Upper lobe of left lung (tissue), 6 donors: ENCODE measurements at regions not wholly inside any gene's neighbourhood (a gene's known extent, or its start where the extent isn't known, plus 50 kb on each side); places are given as distances from the start of the nearest gene placed in this dataset.

Experiments
- ATAC-seq, 2 donors: fragments of 200-7000 bp; cut with Tn5 transposase; one replicate each; pipeline ENCODE4 v1.9.1; 2022; ENCODE audit warnings: mild to moderate bottlenecking in 2 of 2, moderate library complexity in 2 of 2; ENCODE audit not compliant: low FRiP score in 2 of 2
- DNase-seq, 2 donors: peaks; one replicate each; pipeline ENCODE4 v3.0.0-alpha.2; 2019 to 2020
- H3K27ac ChIP-seq, 4 donors: fragments of 200-600 bp; sonication (generic); one replicate each; pipeline ENCODE4 v1.5.1; 2016 to 2019
- H3K27me3 ChIP-seq, 4 donors: fragments of 200-600 bp; sonication (generic); one replicate each; pipeline ENCODE4 v1.5.1; 2017 to 2019
- H3K36me3 ChIP-seq, 4 donors: fragments of 200-600 bp; sonication (generic); one replicate each; pipeline ENCODE4 v1.5.1; 2016 to 2019
- H3K4me1 ChIP-seq, 4 donors: fragments of 200-600 bp; sonication (generic); one replicate each; pipeline ENCODE4 v1.5.1; 2018 to 2019
- H3K4me3 ChIP-seq, 4 donors: fragments of 200-600 bp; sonication (generic); one replicate each; pipeline ENCODE4 v1.5.1; 2017 to 2019; ENCODE audit warnings: mild to moderate bottlenecking in 2 of 4, moderate library complexity in 1 of 4
- H3K9me3 ChIP-seq, 4 donors: fragments of 200-600 bp; sonication (generic); one replicate each; pipeline ENCODE4 v1.5.1; 2018 to 2019
- EP300 ChIP-seq, 4 donors: sonication (generic); formaldehyde crosslinking; IDR thresholded peaks; one replicate each; pipeline ENCODE4 v1.5.1; 2017; ENCODE audit warnings: antibody characterized with exemption in 4 of 4, control low read depth in 2 of 4
- POLR2A ChIP-seq, 4 donors: fragments of 450-650 bp; IDR thresholded peaks; one replicate each; pipeline ENCODE4 v1.5.1; 2016 to 2017; ENCODE audit warnings: antibody characterized with exemption in 4 of 4, mild to moderate bottlenecking in 2 of 4
- POLR2AphosphoS5 ChIP-seq, 2 donors: sonication (generic); formaldehyde crosslinking; IDR thresholded peaks; one replicate each; pipeline ENCODE4 v1.5.1; 2017; ENCODE audit warnings: antibody characterized with exemption in 2 of 2
- WGBS, 2 donors: methylation state at CpG; one replicate each; pipeline ENCODE4 v1.1.5; 2017 to 2018; 5-methylcytosine and 5-hydroxymethylcytosine counted together
- TF ChIP-seq, protein P1 (sequence below), 6 experiments: fragments of 450-650 bp in 4 of 6; fragments of 200-600 bp in 2 of 6; sonication (generic) in 2 of 6; IDR thresholded peaks; one replicate each; pipeline ENCODE4 v1.5.1; 2016 to 2019; ENCODE audit warnings: antibody characterized with exemption in 6 of 6
- donor health status: DM: no; HTN: no; CAD: no; lungs with moderate emphysema.
- donor health status: DM: no; HTN: yes; CAD: no; lungs with severe emphysema.

DNA sequence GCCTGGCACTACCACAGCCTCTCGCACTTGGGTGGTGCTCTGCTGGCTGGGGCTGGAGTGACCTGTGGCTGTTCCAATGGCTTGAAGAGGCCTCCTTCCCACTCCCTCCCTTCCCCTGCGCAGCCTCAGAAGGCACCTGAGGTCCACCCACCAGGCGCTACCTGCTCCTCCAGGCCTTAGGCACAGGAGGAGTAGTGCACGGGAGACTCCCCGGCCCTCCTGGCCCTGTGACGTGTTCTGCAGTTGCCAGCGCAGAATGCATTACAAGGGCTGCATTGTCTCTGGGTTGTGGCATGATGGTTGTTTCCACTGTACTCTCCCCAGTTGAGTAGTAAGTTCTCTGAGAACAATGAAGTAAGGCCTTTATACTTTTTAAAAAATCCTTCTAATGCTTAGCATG, 128.6 kb downstream of the TEX29 start:
- Histone ChIP-seq H3K4me1 (no peaks in the 10 kb centered on the region), H3K9me3 (peaks cover 3 to 12% (median 7%) of the 10 kb centered on the region in 4 donors), H3K36me3 (no peaks in the 10 kb centered on the region), H3K4me3 (no peak overlapping the region), H3K27me3 (no peaks in the 10 kb centered on the region), H3K27ac (no peak overlapping the region)
- ATAC-seq: no peak
- WGBS, 2 donors: 81 to 86% methylated on average over 6 to 7 of the region's 7 CpGs
- no peak for DNase-seq
- TF ChIP-seq POLR2A (IDR thresholded peaks at IDR 0.05) (no peak), EP300 (IDR thresholded peaks at IDR 0.05) (no peak), POLR2AphosphoS5 (IDR thresholded peaks at IDR 0.05) (no peak)
- TF ChIP-seq, protein P1, sequence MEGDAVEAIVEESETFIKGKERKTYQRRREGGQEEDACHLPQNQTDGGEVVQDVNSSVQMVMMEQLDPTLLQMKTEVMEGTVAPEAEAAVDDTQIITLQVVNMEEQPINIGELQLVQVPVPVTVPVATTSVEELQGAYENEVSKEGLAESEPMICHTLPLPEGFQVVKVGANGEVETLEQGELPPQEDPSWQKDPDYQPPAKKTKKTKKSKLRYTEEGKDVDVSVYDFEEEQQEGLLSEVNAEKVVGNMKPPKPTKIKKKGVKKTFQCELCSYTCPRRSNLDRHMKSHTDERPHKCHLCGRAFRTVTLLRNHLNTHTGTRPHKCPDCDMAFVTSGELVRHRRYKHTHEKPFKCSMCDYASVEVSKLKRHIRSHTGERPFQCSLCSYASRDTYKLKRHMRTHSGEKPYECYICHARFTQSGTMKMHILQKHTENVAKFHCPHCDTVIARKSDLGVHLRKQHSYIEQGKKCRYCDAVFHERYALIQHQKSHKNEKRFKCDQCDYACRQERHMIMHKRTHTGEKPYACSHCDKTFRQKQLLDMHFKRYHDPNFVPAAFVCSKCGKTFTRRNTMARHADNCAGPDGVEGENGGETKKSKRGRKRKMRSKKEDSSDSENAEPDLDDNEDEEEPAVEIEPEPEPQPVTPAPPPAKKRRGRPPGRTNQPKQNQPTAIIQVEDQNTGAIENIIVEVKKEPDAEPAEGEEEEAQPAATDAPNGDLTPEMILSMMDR (IDR thresholded peaks at IDR 0.05): no peak

DNA sequence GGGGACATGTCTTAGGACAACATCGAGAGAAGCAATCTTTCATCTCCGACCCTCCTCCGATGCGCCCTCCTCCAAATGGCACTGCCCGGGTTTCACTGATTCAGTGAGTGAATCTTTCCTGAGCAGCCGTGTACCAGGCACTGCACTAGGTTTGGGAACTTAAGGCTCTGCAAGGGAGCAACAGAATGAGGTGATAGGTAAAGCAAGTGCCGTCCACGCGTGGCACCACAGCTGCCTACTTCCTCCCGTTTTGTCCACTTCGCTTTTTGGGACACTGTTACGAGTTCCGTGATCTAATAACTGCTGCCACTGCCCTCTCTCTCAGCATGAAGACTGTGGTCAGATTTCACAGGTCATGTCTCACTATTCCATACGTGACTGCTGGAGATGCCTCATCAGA, 131.0 kb downstream of the TEX29 start:
- no peak for DNase-seq
- no peaks in the 10 kb centered on the region for H3K4me1 ChIP-seq
- H3K4me3 ChIP-seq: no peak overlapping the region
- no peaks in the 10 kb centered on the region for H3K27me3 ChIP-seq
- no peak overlapping the region for H3K27ac ChIP-seq
- H3K9me3 ChIP-seq: peaks cover 3 to 9% (median 7%) of the 10 kb centered on the region in 4 donors
- WGBS, 2 donors: 90% methylated on average over 14 of the region's 14 CpGs
- TF ChIP-seq EP300 (IDR thresholded peaks at IDR 0.05) (no peak), POLR2A (IDR thresholded peaks at IDR 0.05) (no peak), POLR2AphosphoS5 (IDR thresholded peaks at IDR 0.05) (no peak)
- TF ChIP-seq, protein P1 (IDR thresholded peaks at IDR 0.05): no peak
- ATAC-seq: no peak
- no peaks in the 10 kb centered on the region for H3K36me3 ChIP-seq

DNA sequence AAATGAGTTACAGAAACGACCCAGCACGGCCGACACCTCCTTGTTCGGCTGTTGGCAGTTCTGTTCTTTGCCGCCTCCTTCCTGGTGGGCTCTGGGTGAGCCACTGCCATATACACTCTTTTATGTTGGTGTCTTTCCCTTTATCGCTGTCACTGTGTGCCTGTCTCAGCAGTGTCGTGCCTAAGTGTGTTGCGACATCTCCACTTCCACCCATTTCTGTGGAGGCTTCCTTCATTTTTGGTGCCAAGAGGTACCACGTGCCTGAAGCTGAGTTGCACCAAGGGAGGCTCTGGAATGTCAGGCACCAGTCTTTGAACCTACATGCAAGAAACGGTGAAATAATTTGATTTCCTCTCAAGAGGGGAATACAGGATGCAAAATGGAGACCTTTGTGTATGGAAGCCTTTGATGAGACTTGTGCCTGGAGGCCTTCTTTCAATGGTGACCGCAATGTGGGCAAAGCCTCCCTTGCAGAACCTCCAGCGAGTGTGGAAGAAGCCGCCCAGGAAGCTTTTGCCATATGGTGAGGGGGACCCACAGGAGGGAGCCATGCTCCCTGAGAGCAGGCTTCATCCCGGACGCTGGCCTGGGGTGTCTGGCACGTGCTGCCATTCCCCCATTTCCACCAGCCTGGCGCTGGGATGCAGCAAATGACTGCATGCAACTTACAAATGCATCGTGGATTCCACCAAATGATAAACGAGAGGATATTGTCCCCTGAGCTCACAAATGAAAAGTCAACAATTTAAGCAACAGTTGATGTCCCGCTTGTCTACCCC, 136.2 kb downstream of the TEX29 start:
- DNase-seq (no peak), ATAC-seq (no peak)
- no peaks in the 10 kb centered on the region for H3K4me1 ChIP-seq
- no peak overlapping the region for H3K27ac ChIP-seq
- H3K9me3 ChIP-seq: peaks cover 0 to 3% (median 0%) of the 10 kb centered on the region in 4 donors
- 84 to 91% methylated on average over 15 to 20 of the region's 20 CpGs for WGBS, 2 donors
- no peak for TF ChIP-seq POLR2A (IDR thresholded peaks at IDR 0.05)
- TF ChIP-seq, protein P1 (IDR thresholded peaks at IDR 0.05): no peak
- TF ChIP-seq EP300 (IDR thresholded peaks at IDR 0.05): no peak
- TF ChIP-seq POLR2AphosphoS5 (IDR thresholded peaks at IDR 0.05): no peak
- H3K36me3 ChIP-seq: no peaks in the 10 kb centered on the region
- no peaks in the 10 kb centered on the region for H3K27me3 ChIP-seq
- H3K4me3 ChIP-seq: no peak overlapping the region

DNA sequence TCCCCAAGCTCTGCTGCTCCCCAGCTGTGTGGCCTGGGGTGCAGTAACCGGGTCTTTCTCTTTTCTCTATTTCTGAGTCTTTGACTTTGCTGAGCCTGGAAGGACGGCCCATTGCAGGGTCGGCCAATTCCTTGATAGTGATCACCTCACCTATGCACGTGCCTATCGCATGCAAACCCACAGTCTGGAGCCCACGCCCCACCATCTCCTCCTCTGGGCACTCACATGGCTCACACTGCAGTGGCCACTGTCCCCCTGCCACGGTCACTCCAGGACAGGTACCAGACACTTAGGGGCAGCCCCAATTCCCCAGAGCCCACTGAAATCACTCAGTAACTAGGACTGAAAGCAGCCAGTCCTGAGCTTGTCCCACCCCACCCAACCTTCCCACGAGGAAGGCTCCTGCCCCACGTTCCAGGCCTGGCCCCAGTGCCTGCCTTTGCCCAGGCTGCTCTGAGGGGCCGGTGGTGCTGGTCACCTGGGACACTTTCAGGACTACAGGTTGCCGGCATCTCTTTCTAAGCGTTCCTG, 137.6 kb downstream of the TEX29 start:
- Histone ChIP-seq H3K4me3 (no peak overlapping the region), H3K27me3 (no peaks in the 10 kb centered on the region), H3K27ac (no peak overlapping the region), H3K4me1 (no peaks in the 10 kb centered on the region), H3K36me3 (no peaks in the 10 kb centered on the region), H3K9me3 (peaks cover 0 to 3% (median 0%) of the 10 kb centered on the region in 4 donors)
- ATAC-seq (no peak), DNase-seq (peak in 1 of 2 donors; percentile 15)
- TF ChIP-seq POLR2A (IDR thresholded peaks at IDR 0.05): no peak
- no peak for TF ChIP-seq POLR2AphosphoS5 (IDR thresholded peaks at IDR 0.05)
- TF ChIP-seq, protein P1 (IDR thresholded peaks at IDR 0.05): no peak
- TF ChIP-seq EP300 (IDR thresholded peaks at IDR 0.05): no peak
- 83 to 88% methylated on average over 11 of the region's 12 CpGs for WGBS, 2 donors
